SK-N-SH (cell line): ENCODE measurements at regions not wholly inside any gene's neighbourhood (a gene's known extent, or its start where the extent isn't known, plus 50 kb on each side); places are given as distances from the start of the nearest gene placed in this dataset.
A peak's percentile ranks its signal among the peaks of the same experiment; 100 is the strongest.

Experiments used
- CTCF ChIA-PET: fragments of 300-600, 350-600 bp; formaldehyde crosslinking; extraction: SDS; loops from one replicate; lab custom pipeline; 2021; lab: Yijun Ruan, JAX
- POLR2A ChIA-PET: fragments of 350-600 bp; sonication (Branson Sonifier 250); formaldehyde crosslinking; extraction: SDS; loops from one replicate; lab custom pipeline; 2020; ENCODE audit warnings: antibody characterized with exemption, inconsistent platforms; lab: Yijun Ruan, JAX
- DNase-seq: peaks from one replicate; pipeline ENCODE4 v3.0.0; 2012
- H2AFZ ChIP-seq: fragments of 200-600 bp; sonication (generic); 2 replicates; pipeline ENCODE4 v1.8.1; 2016; ENCODE audit warnings: antibody characterized with exemption, mild to moderate bottlenecking, low read depth
- H3F3A ChIP-seq: fragments of 200-600 bp; sonication (generic); replicated peaks from 2 replicates; pipeline ENCODE3; 2016; ENCODE audit warnings: antibody characterized with exemption, mild to moderate bottlenecking; ENCODE audit not compliant: insufficient read depth
- H3K27ac ChIP-seq, 2 experiments: fragments of 200-500 bp in 1 of 2; fragments of 200-600 bp in 1 of 2; sonication (Bioruptor generic) in 1 of 2; sonication (generic), shearing (Covaris generic) in 1 of 2; 2 replicates each; pipeline versions ENCODE4 v1.5.1 to v1.6.1; 2014 to 2016; ENCODE audit warnings: low read depth in 2 of 2, inconsistent platforms in 1 of 2, low read length in 1 of 2, mild to moderate bottlenecking in 1 of 2, mixed read lengths in 1 of 2
- H3K27me3 ChIP-seq: fragments of 200-600 bp; sonication (generic), shearing (Covaris generic); 2 replicates; pipeline ENCODE4 v1.6.1; 2016; ENCODE audit warnings: mixed run types; ENCODE audit not compliant: insufficient read depth
- H3K36me3 ChIP-seq, 2 experiments: fragments of 200-500 bp in 1 of 2; fragments of 200-600 bp in 1 of 2; sonication (Bioruptor generic) in 1 of 2; sonication (generic) in 1 of 2; replicated peaks in 1 of 2; 2 replicates each; pipeline versions ENCODE3 to v1.5.1; 2014 to 2016; ENCODE audit warnings: low read length in 1 of 2, mild to moderate bottlenecking in 1 of 2; ENCODE audit not compliant: insufficient read depth in 2 of 2, control insufficient read depth in 1 of 2
- H3K4me1 ChIP-seq, 2 experiments: fragments of 200-500 bp in 1 of 2; fragments of 200-600 bp in 1 of 2; sonication (Bioruptor generic) in 1 of 2; sonication (generic), shearing (Covaris generic) in 1 of 2; 2 replicates each; pipeline versions ENCODE4 v1.5.1 to v1.6.1; 2014 to 2016; ENCODE audit warnings: low read depth in 1 of 2, low read length in 1 of 2, mixed run types in 1 of 2; ENCODE audit not compliant: insufficient read depth in 2 of 2, control insufficient read depth in 1 of 2
- H3K4me2 ChIP-seq: fragments of 200-600 bp; sonication (generic), shearing (Covaris generic); 2 replicates; pipeline ENCODE4 v1.6.1; 2017; ENCODE audit warnings: mixed run types
- H3K4me3 ChIP-seq, 2 experiments: fragments of 200-500 bp in 1 of 2; fragments of 200-600 bp in 1 of 2; sonication (Bioruptor generic) in 1 of 2; sonication (generic), shearing (Covaris generic) in 1 of 2; 2 replicates each; pipeline versions ENCODE4 v1.5.1 to v1.8.1; 2014 to 2016; ENCODE audit warnings: low read depth in 2 of 2, inconsistent platforms in 1 of 2, low read length in 1 of 2, mild to moderate bottlenecking in 1 of 2, mixed read lengths in 1 of 2, moderate library complexity in 1 of 2
- H3K79me2 ChIP-seq: fragments of 200-600 bp; sonication (generic); 2 replicates; pipeline ENCODE4 v1.8.1; 2017; ENCODE audit warnings: mild to moderate bottlenecking; ENCODE audit not compliant: insufficient read depth
- H3K9ac ChIP-seq: fragments of 200-600 bp; sonication (generic); 2 replicates; pipeline ENCODE4 v1.6.1; 2017; ENCODE audit warnings: mixed run types
- H3K9me2 ChIP-seq: fragments of 200-600 bp; sonication (generic); 2 replicates; pipeline ENCODE4 v1.6.1; 2017; ENCODE audit warnings: mixed run types
- H3K9me3 ChIP-seq: fragments of 200-600 bp; sonication (generic); 2 replicates; pipeline ENCODE4 v1.6.1; 2017; ENCODE audit warnings: mixed run types, mild to moderate bottlenecking, moderate library complexity
- H4K20me1 ChIP-seq: fragments of 200-600 bp; sonication (generic); 2 replicates; pipeline ENCODE4 v1.6.1; 2017; ENCODE audit warnings: mild to moderate bottlenecking, mixed run types; ENCODE audit not compliant: insufficient read depth
- ELF1 ChIP-seq: IDR thresholded peaks from 2 replicates; pipeline ENCODE4 v1.4.0; 2012
- EP300 ChIP-seq, 2 experiments: IDR thresholded peaks; 2 replicates each; pipeline versions ENCODE4 v1.4.0 to v1.6.1; 2012; ENCODE audit warnings: borderline replicate concordance in 1 of 2, low read depth in 1 of 2, low read length in 1 of 2
- EZH2phosphoT487 ChIP-seq: fragments of 200-600 bp; sonication (generic); IDR thresholded peaks from 2 replicates; pipeline ENCODE4 v1.6.1; 2017; ENCODE audit warnings: low read depth, mixed run types, mild to moderate bottlenecking, antibody characterized with exemption, moderate library complexity, borderline replicate concordance
- FOXM1 ChIP-seq: IDR thresholded peaks from 2 replicates; pipeline ENCODE4 v1.4.0; 2012; ENCODE audit warnings: low read depth, mild to moderate bottlenecking
- GABPA ChIP-seq: IDR thresholded peaks from 2 replicates; pipeline ENCODE4 v1.4.0; 2012; ENCODE audit warnings: low read depth, mild to moderate bottlenecking
- IRF3 ChIP-seq: fragments of 150-350 bp; IDR thresholded peaks from 2 replicates; pipeline ENCODE4 v1.6.1; 2016; ENCODE audit warnings: mild to moderate bottlenecking, low read depth, low read length
- JUND ChIP-seq: IDR thresholded peaks from 2 replicates; pipeline ENCODE4 v1.4.0; 2012
- MXI1 ChIP-seq: IDR thresholded peaks from 2 replicates; pipeline ENCODE4 v1.6.1; 2012; ENCODE audit warnings: mild to moderate bottlenecking, low read depth, low read length, improper control_type of control experiment
- POLR2AphosphoS5 ChIP-seq: IDR thresholded peaks from 2 replicates; pipeline ENCODE4 v1.6.1; 2012; ENCODE audit warnings: low read depth, low read length
- RCOR1 ChIP-seq: fragments of 150-350 bp; IDR thresholded peaks from 2 replicates; pipeline ENCODE4 v1.6.1; 2017; ENCODE audit warnings: antibody characterized with exemption, low read length
- REST ChIP-seq: IDR thresholded peaks from 2 replicates; pipeline ENCODE4 v1.6.1; 2012; ENCODE audit warnings: mild to moderate bottlenecking, low read depth, low read length, moderate library complexity
- SMC3 ChIP-seq: IDR thresholded peaks from 2 replicates; pipeline ENCODE4 v1.6.1; 2012; ENCODE audit warnings: low read depth, low read length, improper control_type of control experiment
- TCF12 ChIP-seq: IDR thresholded peaks from 2 replicates; pipeline ENCODE4 v1.4.0; 2012
- USF1 ChIP-seq: IDR thresholded peaks from 2 replicates; pipeline ENCODE4 v1.4.0; 2012; ENCODE audit warnings: low read depth, borderline replicate concordance
- WGBS: methylation state at CpG from one replicate; pipeline ENCODE4 v1.1.6; 2017; ENCODE audit warnings: low lambda C conversion rate; 5-methylcytosine and 5-hydroxymethylcytosine counted together

GRCh38 chr20:19812696-19813095 lies 54.6 kb downstream of the RIN2 start:
- peaks cover 7 to 22% of the 10 kb centered on the region in 2 experiments for H3K4me1 ChIP-seq
- 0 out of 2 replicates have a peak, but pooled peaks have one; percentile 19 for TF ChIP-seq TCF12
- no peak for TF ChIP-seq GABPA
- ChIA-PET POLR2A (no interaction called here), CTCF (no interaction called here)
- peaks cover 23% of the 10 kb centered on the region for H3F3A ChIP-seq
- no peak overlapping the region for H3K9ac ChIP-seq
- H4K20me1 ChIP-seq: no peaks in the 10 kb centered on the region
- H2AFZ ChIP-seq: no peak overlapping the region
- H3K9me2 ChIP-seq: no peaks in the 10 kb centered on the region
- no peaks in the 10 kb centered on the region for H3K79me2 ChIP-seq
- no peak for DNase-seq
- H3K9me3 ChIP-seq: no peaks in the 10 kb centered on the region
- no peaks in the 10 kb centered on the region for H3K36me3 ChIP-seq
- no peak overlapping the region for H3K4me2 ChIP-seq
- WGBS: 70% methylated on average over 1 of the region's 1 CpG
- no peak overlapping the region for H3K4me3 ChIP-seq
- no peaks in the 10 kb centered on the region for H3K27me3 ChIP-seq
- H3K27ac ChIP-seq: peak overlapping the region in 1 of 2 experiments; percentile 99; a peak in 2 of 4 replicates

DNA sequence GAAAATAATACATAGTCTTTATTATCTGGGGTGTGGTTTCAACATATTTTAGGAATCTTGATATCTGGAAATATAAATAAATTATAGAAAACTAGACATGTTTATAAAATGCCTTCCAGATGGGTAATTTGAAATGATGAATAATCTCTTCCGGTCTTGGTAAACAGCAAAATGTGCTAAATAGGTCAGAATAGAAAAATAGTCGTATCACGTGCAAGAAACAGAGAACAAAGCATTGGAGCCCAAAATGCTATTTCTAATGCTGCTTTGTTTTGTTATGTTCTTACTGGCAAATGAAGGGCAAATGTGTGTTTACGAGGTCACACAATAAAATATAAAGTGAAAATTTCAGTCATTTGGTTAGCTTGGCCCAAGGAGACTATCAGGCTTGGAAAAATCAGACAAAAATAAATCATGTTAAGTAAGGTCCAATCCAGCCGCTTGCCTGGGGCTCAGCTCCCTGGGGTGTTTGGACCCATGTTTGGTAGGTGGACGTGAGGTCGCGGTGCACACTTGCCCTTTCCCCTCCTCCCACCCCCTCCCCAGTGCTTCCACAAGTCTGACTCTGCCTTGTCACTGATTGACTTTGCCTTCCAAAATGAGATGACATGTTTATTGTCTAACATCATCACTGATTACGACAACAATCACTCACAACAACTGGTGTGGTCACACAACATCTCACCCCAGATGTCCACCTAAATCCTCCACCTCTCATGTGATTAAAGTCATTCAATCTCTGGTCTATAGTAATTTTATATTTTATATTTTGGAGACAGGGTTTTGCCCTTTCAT lies 56.0 kb downstream of the RIN2 start:
- Histone ChIP-seq H3K79me2 (no peaks in the 10 kb centered on the region), H2AFZ (no peak overlapping the region), H3K27me3 (no peaks in the 10 kb centered on the region), H3K36me3 (peaks cover 0 to 3% of the 10 kb centered on the region in 2 experiments), H3K27ac (peak overlapping the region in 1 of 2 experiments; percentile 99; a peak in 2 of 4 replicates), H3K4me2 (no peak overlapping the region), H3K9ac (no peak overlapping the region), H3K9me2 (no peaks in the 10 kb centered on the region), H3K4me3 (no peak overlapping the region), H3K4me1 (peaks cover 0 to 18% of the 10 kb centered on the region in 2 experiments; a peak in 3 of 4 replicates), H3F3A (peaks cover 22% of the 10 kb centered on the region), H4K20me1 (no peaks in the 10 kb centered on the region), H3K9me3 (no peaks in the 10 kb centered on the region)
- ChIA-PET CTCF (interaction anchor here (0.8 to 1.0 kb wide), 2 partner anchors 8 to 28 kb away, joined by 3 to 4 read pairs; no protein-coding TSS in a partner anchor), POLR2A (no interaction called here)
- no peak for DNase-seq
- 92% methylated on average over 9 of the region's 9 CpGs for WGBS
- TF ChIP-seq IRF3: no peak
- 0 out of 2 replicates have a peak, but pooled peaks have one; percentile 16 for TF ChIP-seq TCF12

- Histone ChIP-seq H3K79me2 (no peaks in the 10 kb centered on the region), H3K4me3 (no peak overlapping the region; a peak in 1 of 4 replicates), H3F3A (peaks cover 22% of the 10 kb centered on the region), H3K9ac (peak overlapping the region; percentile 66; the same call in 1 of the 2 replicates), H3K36me3 (peaks cover 0 to 6% of the 10 kb centered on the region in 2 experiments), H3K27me3 (no peaks in the 10 kb centered on the region), H3K4me2 (peak overlapping the region; percentile 39), H3K9me2 (no peaks in the 10 kb centered on the region), H4K20me1 (no peaks in the 10 kb centered on the region), H2AFZ (no peak overlapping the region), H3K9me3 (no peaks in the 10 kb centered on the region), H3K4me1 (peaks cover 0 to 18% of the 10 kb centered on the region in 2 experiments), H3K27ac (peak overlapping the region; percentile 58 to 99; a peak in 3 of 4 replicates)
- WGBS: 3% methylated on average over 8 of the region's 8 CpGs
- no peak for DNase-seq
- POLR2A ChIA-PET: no interaction called here
- CTCF ChIA-PET: no interaction called here
- 0 out of 2 replicates have a peak, but pooled peaks have one; percentile 45 for TF ChIP-seq REST
- 0 out of 2 replicates have a peak, but pooled peaks have one; percentile 54 for TF ChIP-seq FOXM1
- TF ChIP-seq TCF12: peak; percentile 97
- no peak for TF ChIP-seq ELF1
- peak; percentile 90 for TF ChIP-seq JUND
- TF ChIP-seq SMC3: no peak
- no peak for TF ChIP-seq USF1
- no peak for TF ChIP-seq RCOR1
- TF ChIP-seq MXI1: no peak
- peak; percentile 18 to 93; a peak in 2 of 4 replicates for TF ChIP-seq EP300 (IDR thresholded peaks at IDR 0.05; ENCODE audit: borderline replicate concordance in 1 of 2, low read depth in 1 of 2, low read length in 1 of 2)
- no peak for TF ChIP-seq EZH2phosphoT487
- TF ChIP-seq POLR2AphosphoS5: peak; percentile 57; the same call in 1 of the 2 replicates
These were observed 57.5 kb downstream of the RIN2 start for GRCh38 chr20:19815553-19815991.
